MCF 10A (cell line): ENCODE measurements at regions not wholly inside any gene's neighbourhood (a gene's known extent, or its start where the extent isn't known, plus 50 kb on each side); places are given as distances from the start of the nearest gene placed in this dataset.

Source experiments
- BruUV-seq: library from RNA; stranded (reverse); fragments of 400-500 nt; replicated peaks from 2 replicates; lab custom pipeline; 2021; lab: Mats Ljungman, UMichigan
- CTCF ChIA-PET: fragments of 300-600 bp; sonication (Branson Sonifier 250); formaldehyde crosslinking; extraction: SDS; loops from one replicate; lab custom pipeline; 2021; ENCODE audit warnings: antibody characterized with exemption, inconsistent platforms; lab: Yijun Ruan, JAX
- POLR2A ChIA-PET: fragments of 300-600, 350-650 bp; sonication (Branson Sonifier 250); formaldehyde crosslinking; extraction: SDS; loops from one replicate; lab custom pipeline; 2020; ENCODE audit warnings: antibody characterized with exemption, inconsistent platforms; lab: Yijun Ruan, JAX
- DNase-seq: peaks from one replicate; pipeline ENCODE4 v3.0.0-alpha.2; 2018; ENCODE audit not compliant: unreplicated experiment
- H3K27ac Mint-ChIP-seq: one replicate; pipeline ENCODE4 v1.8.0; 2022; ENCODE audit warnings: mild to moderate bottlenecking, low read depth, mixed read lengths; ENCODE audit not compliant: unreplicated experiment
- H3K27me3 Mint-ChIP-seq: one replicate; pipeline ENCODE4 v1.8.0; 2022; ENCODE audit warnings: mixed read lengths; ENCODE audit not compliant: insufficient read depth, unreplicated experiment
- H3K36me3 Mint-ChIP-seq: one replicate; pipeline ENCODE4 v1.8.0; 2022; ENCODE audit warnings: mild to moderate bottlenecking, moderate library complexity, mixed read lengths; ENCODE audit not compliant: insufficient read depth, unreplicated experiment
- H3K4me1 Mint-ChIP-seq: one replicate; pipeline ENCODE4 v1.8.0; 2022; ENCODE audit warnings: mixed read lengths; ENCODE audit not compliant: insufficient read depth, unreplicated experiment
- H3K4me3 Mint-ChIP-seq: one replicate; pipeline ENCODE4 v1.8.0; 2022; ENCODE audit warnings: mild to moderate bottlenecking, moderate library complexity, mixed read lengths; ENCODE audit not compliant: unreplicated experiment
- H3K9me3 Mint-ChIP-seq: one replicate; pipeline ENCODE4 v1.8.0; 2022; ENCODE audit warnings: mixed read lengths; ENCODE audit not compliant: unreplicated experiment
- CTCF ChIP-seq: fragments of 200-600 bp; IDR thresholded peaks from one replicate; pipeline ENCODE4 v1.8.0; 2022; ENCODE audit warnings: antibody characterized with exemption, mild to moderate bottlenecking; ENCODE audit not compliant: unreplicated experiment
- intact Hi-C: fragments of 100-400 bp; cut with micrococcal nuclease; formaldehyde crosslinking; loops from 2 replicates; pipeline ENCODE4 v1.14.1; 2022

GRCh38 chr1:58363585-58363984, 182.9 kb downstream of the OMA1 start:
- BruUV-seq = no TSS peak
- Mint-ChIP-seq H3K4me3 (no peak overlapping the region), H3K4me1 (peaks cover 4% of the 10 kb centered on the region), H3K27ac (no peak overlapping the region), H3K27me3 (peaks cover 15% of the 10 kb centered on the region), H3K36me3 (no peaks in the 10 kb centered on the region), H3K9me3 (no peaks in the 10 kb centered on the region)
- intact Hi-C loops = no loop called here
- ChIA-PET CTCF (interaction anchor here (1.2 kb wide), 1 partner anchor 21 kb away, joined by 4 read pairs; no protein-coding TSS in a partner anchor), POLR2A (no interaction called here)
- TF ChIP-seq CTCF = no peak
- no peak for DNase-seq

GRCh38 chr1:58361134-58361533, 185.4 kb downstream of the OMA1 start:
- H3K4me1 Mint-ChIP-seq = peaks cover 11% of the 10 kb centered on the region
- H3K4me3 Mint-ChIP-seq = no peak overlapping the region
- no peaks in the 10 kb centered on the region for H3K9me3 Mint-ChIP-seq
- no peak for DNase-seq
- intact Hi-C loops = no loop called here
- H3K27me3 Mint-ChIP-seq = peaks cover 38% of the 10 kb centered on the region
- CTCF ChIA-PET = no interaction called here
- H3K36me3 Mint-ChIP-seq = no peaks in the 10 kb centered on the region
- no peak overlapping the region for H3K27ac Mint-ChIP-seq
- no TSS peak for BruUV-seq
- POLR2A ChIA-PET = no interaction called here
- TF ChIP-seq CTCF = no peak

GRCh38 chr1:58358346-58358745, 188.2 kb downstream of the OMA1 start:
- no TSS peak for BruUV-seq
- intact Hi-C loops = no loop called here
- no peak for TF ChIP-seq CTCF
- H3K9me3 Mint-ChIP-seq = no peaks in the 10 kb centered on the region
- DNase-seq = peak; percentile 28
- no peak overlapping the region for H3K27ac Mint-ChIP-seq
- peaks cover 40% of the 10 kb centered on the region for H3K27me3 Mint-ChIP-seq
- ChIA-PET POLR2A (interaction anchor here (0.6 kb wide), 1 partner anchor 35 kb away, joined by 6 read pairs; no protein-coding TSS in a partner anchor), CTCF (no interaction called here)
- no peak overlapping the region for H3K4me3 Mint-ChIP-seq
- peaks cover 11% of the 10 kb centered on the region for H3K4me1 Mint-ChIP-seq
- H3K36me3 Mint-ChIP-seq = no peaks in the 10 kb centered on the region

GRCh38 chr1:58356402-58356801, 190.1 kb downstream of the OMA1 start:
- no peak overlapping the region for H3K4me3 Mint-ChIP-seq
- POLR2A ChIA-PET = no interaction called here
- no peaks in the 10 kb centered on the region for H3K9me3 Mint-ChIP-seq
- H3K4me1 Mint-ChIP-seq = peaks cover 11% of the 10 kb centered on the region
- DNase-seq = no peak
- intact Hi-C loops = no loop called here
- CTCF ChIA-PET = interaction anchor here (0.8 to 1.6 kb wide), 2 partner anchors 8 to 10 kb away, joined by 3 to 4 read pairs; no protein-coding TSS in a partner anchor
- no TSS peak for BruUV-seq
- peaks cover 40% of the 10 kb centered on the region for H3K27me3 Mint-ChIP-seq
- no peak overlapping the region for H3K27ac Mint-ChIP-seq
- H3K36me3 Mint-ChIP-seq = no peaks in the 10 kb centered on the region
- no peak for TF ChIP-seq CTCF
